Muscle of leg (tissue), 3 donors: ENCODE measurements at regions not wholly inside any gene's neighbourhood (a gene's known extent, or its start where the extent isn't known, plus 50 kb on each side); places are given as distances from the start of the nearest gene placed in this dataset.

Experiments used
- DNase-seq: peaks from one replicate; pipeline ENCODE4 v3.0.0; 2013
- H3K27ac ChIP-seq: one replicate; pipeline ENCODE4 v1.5.1; 2013; ENCODE audit warnings: mild to moderate bottlenecking, low read length, control low read depth
- H3K27me3 ChIP-seq: one replicate; pipeline ENCODE4 v1.6.1; 2013; ENCODE audit warnings: low read length; ENCODE audit not compliant: control insufficient read depth, insufficient read depth
- H3K36me3 ChIP-seq: one replicate; pipeline ENCODE4 v1.6.1; 2013; ENCODE audit warnings: low read length; ENCODE audit not compliant: control insufficient read depth, insufficient read depth
- H3K4me1 ChIP-seq: one replicate; pipeline ENCODE4 v1.6.1; 2013; ENCODE audit warnings: low read length; ENCODE audit not compliant: control insufficient read depth, insufficient read depth
- H3K4me3 ChIP-seq: one replicate; pipeline ENCODE4 v1.5.1; 2013; ENCODE audit warnings: low read length, control low read depth
- H3K9me3 ChIP-seq: replicated peaks from 2 replicates; pipeline ENCODE4 v1.6.1; 2013; ENCODE audit warnings: low read depth, low read length; ENCODE audit not compliant: control insufficient read depth
- WGBS: methylation state at CpG from one replicate; pipeline ENCODE4 v1.1.5; 2013; ENCODE audit warnings: missing lambda C conversion rate; ENCODE audit not compliant: insufficient coverage; 5-methylcytosine and 5-hydroxymethylcytosine counted together

- no peak for DNase-seq
- H3K4me3 ChIP-seq: no peak overlapping the region
- no peak overlapping the region for H3K27ac ChIP-seq
- H3K9me3 ChIP-seq: no peaks in the 10 kb centered on the region
- no peaks in the 10 kb centered on the region for H3K36me3 ChIP-seq
- H3K4me1 ChIP-seq: no peaks in the 10 kb centered on the region
- no CpG with 5 or more reads among the region's 2 CpGs for WGBS
- H3K27me3 ChIP-seq: no peaks in the 10 kb centered on the region
These were observed 662.5 kb downstream of the LUZP2 start for GRCh38 chr11:25159341-25159740.

- Histone ChIP-seq H3K4me3 (no peak overlapping the region), H3K36me3 (no peaks in the 10 kb centered on the region), H3K27me3 (no peaks in the 10 kb centered on the region), H3K9me3 (no peaks in the 10 kb centered on the region), H3K27ac (no peak overlapping the region), H3K4me1 (no peaks in the 10 kb centered on the region)
- peak; percentile 60 for DNase-seq
These were observed 666.6 kb downstream of the LUZP2 start for GRCh38 chr11:25163421-25163820.

- Histone ChIP-seq H3K9me3 (no peaks in the 10 kb centered on the region), H3K4me3 (no peak overlapping the region), H3K36me3 (no peaks in the 10 kb centered on the region), H3K4me1 (no peaks in the 10 kb centered on the region), H3K27me3 (no peaks in the 10 kb centered on the region), H3K27ac (no peak overlapping the region)
- no CpG with 5 or more reads among the region's 1 CpG for WGBS
- peak; percentile 13 for DNase-seq
These were observed 683.3 kb downstream of the LUZP2 start for GRCh38 chr11:25180187-25180586.

- DNase-seq: peak; percentile 43
- Histone ChIP-seq H3K9me3 (no peaks in the 10 kb centered on the region), H3K4me1 (no peaks in the 10 kb centered on the region), H3K27ac (no peak overlapping the region), H3K27me3 (no peaks in the 10 kb centered on the region), H3K36me3 (no peaks in the 10 kb centered on the region), H3K4me3 (no peak overlapping the region)
- no CpG with 5 or more reads among the region's 1 CpG for WGBS
These were observed 686.6 kb downstream of the LUZP2 start for GRCh38 chr11:25183411-25183810.

GRCh38 chr11:25197515-25197914, 700.7 kb downstream of the LUZP2 start:
- H3K27me3 ChIP-seq: no peaks in the 10 kb centered on the region
- H3K36me3 ChIP-seq: no peaks in the 10 kb centered on the region
- DNase-seq: no peak
- no CpG with 5 or more reads among the region's 3 CpGs for WGBS
- H3K4me3 ChIP-seq: no peak overlapping the region
- H3K9me3 ChIP-seq: no peaks in the 10 kb centered on the region
- H3K4me1 ChIP-seq: no peaks in the 10 kb centered on the region
- no peak overlapping the region for H3K27ac ChIP-seq

- Histone ChIP-seq H3K4me3 (no peak overlapping the region), H3K36me3 (no peaks in the 10 kb centered on the region), H3K4me1 (no peaks in the 10 kb centered on the region), H3K27ac (no peak overlapping the region), H3K9me3 (no peaks in the 10 kb centered on the region), H3K27me3 (no peaks in the 10 kb centered on the region)
- WGBS: no CpG with 5 or more reads among the region's 2 CpGs
- no peak for DNase-seq
These were observed 701.9 kb downstream of the LUZP2 start for GRCh38 chr11:25198704-25199103.

- WGBS: 65% methylated on average over 1 of the region's 1 CpG
These were observed 704.1 kb downstream of the LUZP2 start for GRCh38 chr11:25200925-25201324.

GRCh38 chr11:25206762-25207161, 709.9 kb downstream of the LUZP2 start:
- no peak overlapping the region for H3K27ac ChIP-seq
- WGBS: 94% methylated on average over 1 of the region's 1 CpG
- H3K27me3 ChIP-seq: no peaks in the 10 kb centered on the region
- no peak overlapping the region for H3K4me3 ChIP-seq
- no peaks in the 10 kb centered on the region for H3K4me1 ChIP-seq
- H3K36me3 ChIP-seq: no peaks in the 10 kb centered on the region
- peaks cover 6% of the 10 kb centered on the region for H3K9me3 ChIP-seq
- DNase-seq: no peak

More at GRCh38 chr11:25200925-25201324, 704.1 kb downstream of the LUZP2 start:
- Histone ChIP-seq H3K4me1 (no peaks in the 10 kb centered on the region), H3K27ac (no peak overlapping the region), H3K36me3 (no peaks in the 10 kb centered on the region), H3K9me3 (no peaks in the 10 kb centered on the region), H3K27me3 (no peaks in the 10 kb centered on the region), H3K4me3 (no peak overlapping the region)
- no peak for DNase-seq

GRCh38 chr11:25211635-25212254, 714.9 kb downstream of the LUZP2 start:
- Histone ChIP-seq H3K36me3 (no peaks in the 10 kb centered on the region), H3K27me3 (no peaks in the 10 kb centered on the region), H3K27ac (no peak overlapping the region), H3K4me1 (no peaks in the 10 kb centered on the region), H3K4me3 (no peak overlapping the region), H3K9me3 (peaks cover 3% of the 10 kb centered on the region)
- DNase-seq: no peak
- WGBS: no CpG with 5 or more reads among the region's 3 CpGs

- no peak overlapping the region for H3K4me3 ChIP-seq
- H3K27me3 ChIP-seq: no peaks in the 10 kb centered on the region
- no peaks in the 10 kb centered on the region for H3K9me3 ChIP-seq
- DNase-seq: no peak
- H3K27ac ChIP-seq: no peak overlapping the region
- no peaks in the 10 kb centered on the region for H3K4me1 ChIP-seq
- no CpG with 5 or more reads among the region's 2 CpGs for WGBS
- H3K36me3 ChIP-seq: no peaks in the 10 kb centered on the region
These were observed 717.8 kb downstream of the LUZP2 start for GRCh38 chr11:25214535-25215176.

- no peak overlapping the region for H3K4me3 ChIP-seq
- H3K27ac ChIP-seq: no peak overlapping the region
- no peaks in the 10 kb centered on the region for H3K36me3 ChIP-seq
- no peaks in the 10 kb centered on the region for H3K4me1 ChIP-seq
- H3K9me3 ChIP-seq: no peaks in the 10 kb centered on the region
- no peaks in the 10 kb centered on the region for H3K27me3 ChIP-seq
- WGBS: no CpG with 5 or more reads among the region's 1 CpG
- DNase-seq: peak; percentile 67
These were observed 721.2 kb downstream of the LUZP2 start for GRCh38 chr11:25218036-25218435.
